GM12892 (cell line): ENCODE measurements at regions not wholly inside any gene's neighbourhood (a gene's known extent, or its start where the extent isn't known, plus 50 kb on each side); places are given as distances from the start of the nearest gene placed in this dataset.

ENCODE experiments used
- POLR2A ChIP-seq: IDR thresholded peaks from 2 replicates; pipeline ENCODE4 v1.6.1; 2011; ENCODE audit warnings: low read depth, low read length, control low read depth
- POLR2AphosphoS5 ChIP-seq: IDR thresholded peaks from 2 replicates; pipeline ENCODE4 v1.6.1; 2011; ENCODE audit warnings: low read depth, low read length, control low read depth
- TAF1 ChIP-seq: IDR thresholded peaks from 2 replicates; pipeline ENCODE4 v1.6.1; 2011; ENCODE audit warnings: low read depth, mild to moderate bottlenecking, control low read depth, low read length, borderline replicate concordance

DNA sequence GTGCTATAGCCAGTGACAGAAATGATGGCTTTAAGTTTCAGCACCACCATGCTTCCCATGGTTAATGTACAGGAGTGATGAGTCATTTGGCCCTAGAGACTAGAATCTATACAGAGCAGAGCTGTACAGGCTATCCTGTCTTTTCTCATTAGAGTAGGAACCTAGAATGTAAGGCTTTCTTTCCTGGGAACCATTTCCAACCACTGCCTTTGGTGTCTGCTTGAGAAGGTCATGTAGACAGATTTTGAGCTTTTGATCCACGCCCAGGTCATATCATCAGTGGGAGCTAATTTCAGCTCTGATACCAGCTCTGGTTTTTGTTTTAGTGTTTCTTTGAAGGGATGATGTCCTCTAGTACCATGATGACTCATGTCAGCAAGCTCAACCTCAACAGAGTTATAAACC is 543.1 kb downstream of the NTRK3 start:
- no peak for TF ChIP-seq POLR2AphosphoS5
- no peak for TF ChIP-seq POLR2A
- TF ChIP-seq TAF1, result no peak
